NT2/D1 (cell line): ENCODE measurements at regions not wholly inside any gene's neighbourhood (a gene's known extent, or its start where the extent isn't known, plus 50 kb on each side); places are given as distances from the start of the nearest gene placed in this dataset.

Source experiments
- SUZ12 ChIP-seq: IDR thresholded peaks from 2 replicates; pipeline ENCODE4 v1.6.1; 2011; ENCODE audit not compliant: insufficient read length, insufficient read depth; ENCODE audit errors: extremely low read depth
- YY1 ChIP-seq: IDR thresholded peaks from 2 replicates; pipeline ENCODE4 v1.6.1; 2011; ENCODE audit not compliant: insufficient read length, insufficient read depth

GRCh38 chr7:33754933-33755928, 150.1 kb upstream of the BMPER start:
- TF ChIP-seq SUZ12 (no peak), YY1 (no peak)
